Right lung (tissue), 2 donors: ENCODE measurements at regions not wholly inside any gene's neighbourhood (a gene's known extent, or its start where the extent isn't known, plus 50 kb on each side); places are given as distances from the start of the nearest gene placed in this dataset.
"Not testable (repeated sequence)": the region's sequence is repeated elsewhere in the genome, so short reads cannot be mapped to it uniquely, and the experiment has no call there.

Experiments used
- DNase-seq, 2 donors: peaks; one replicate each; pipeline ENCODE4 v3.0.0-alpha.2; 2013

DNA sequence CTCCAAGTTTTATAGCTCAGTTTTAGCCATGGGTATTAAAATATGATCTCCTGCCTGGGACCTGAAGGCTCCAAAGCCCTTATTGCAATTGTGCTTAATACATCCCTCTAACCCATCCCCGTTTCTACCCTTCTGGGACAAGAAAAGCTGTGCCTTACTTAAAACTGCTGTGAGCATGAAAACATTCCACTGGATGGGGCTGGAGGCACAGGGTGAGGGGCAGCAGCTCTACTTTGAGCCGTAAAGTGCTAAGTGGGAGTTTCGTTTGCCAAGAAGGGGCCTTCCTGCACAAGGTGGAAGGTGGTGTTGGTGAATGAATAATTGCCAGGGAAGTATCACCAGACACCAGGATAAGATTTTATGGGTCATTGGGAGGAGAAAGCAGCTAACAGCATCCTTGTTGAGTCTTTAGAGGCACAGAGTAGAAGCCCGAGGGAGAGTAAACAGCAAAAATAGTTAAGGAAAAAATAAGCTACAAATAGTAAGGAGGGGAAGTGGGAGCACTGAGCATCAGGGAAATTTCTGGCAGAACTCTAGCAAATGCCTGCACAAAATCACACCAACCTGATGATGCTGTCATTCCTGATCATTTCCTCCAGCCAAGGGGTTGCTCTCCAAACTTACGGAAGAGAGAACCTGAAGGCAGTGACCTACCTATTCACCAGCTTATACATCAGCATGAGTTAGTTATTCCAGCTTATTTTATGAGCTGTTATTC, 218.4 kb downstream of the MREG start:
- DNase-seq = no peak

GRCh38 chr2:215793747-215794595, 219.4 kb downstream of the MREG start:
- DNase-seq = peak in 1 of 2 donors; percentile 30

DNA sequence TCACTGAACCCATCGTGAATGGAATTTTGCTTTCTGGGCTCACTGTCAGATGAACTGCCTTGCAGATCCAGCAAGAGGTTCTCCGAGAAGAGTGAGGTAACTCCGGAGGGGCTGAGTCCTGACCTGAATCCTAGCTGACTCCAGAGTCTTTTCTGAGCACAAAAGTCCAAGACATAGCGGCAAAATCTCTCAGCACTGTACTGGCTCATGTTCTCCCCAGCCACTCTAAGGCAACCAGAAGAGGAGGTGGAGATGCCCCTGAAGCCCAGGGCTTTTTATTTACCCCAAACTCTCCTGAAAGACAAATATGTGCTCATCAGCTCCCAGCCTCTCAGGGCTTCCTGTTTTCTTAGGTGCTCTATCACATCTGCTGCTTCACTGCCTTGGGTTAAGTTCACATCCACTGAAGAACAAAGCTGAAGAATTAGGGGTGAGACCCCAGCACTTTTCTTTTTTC, 221.8 kb downstream of the MREG start:
- DNase-seq = no peak

- DNase-seq = no peak
Measured at GRCh38 chr2:215790523-215791421, 222.6 kb downstream of the MREG start.

GRCh38 chr2:215787565-215788178, 225.7 kb downstream of the MREG start:
- DNase-seq = no peak

- DNase-seq = no peak
Measured at GRCh38 chr2:215787025-215787424, 226.3 kb downstream of the MREG start.

DNA sequence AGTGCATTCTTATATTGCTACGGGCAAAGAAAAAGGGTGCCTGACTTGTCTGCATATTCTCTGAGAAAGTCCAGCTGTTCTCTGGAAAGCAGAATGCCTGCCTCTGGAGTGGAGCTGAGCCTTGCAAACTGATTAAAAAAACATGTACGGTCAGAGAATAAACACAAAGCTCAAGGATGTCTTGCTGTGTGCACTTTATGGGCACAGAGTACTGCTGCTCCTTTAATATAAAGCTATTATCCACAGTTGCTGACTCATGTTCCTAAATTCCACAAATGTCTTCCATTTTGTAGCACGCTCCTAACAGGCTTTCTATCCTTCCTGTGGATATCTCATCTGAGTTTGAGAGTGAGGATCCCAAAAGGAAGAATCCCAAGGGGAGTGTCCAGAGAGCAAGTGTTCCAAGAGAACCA, 229.0 kb downstream of the MREG start:
- peak; percentile 61 to 62 for DNase-seq

DNA sequence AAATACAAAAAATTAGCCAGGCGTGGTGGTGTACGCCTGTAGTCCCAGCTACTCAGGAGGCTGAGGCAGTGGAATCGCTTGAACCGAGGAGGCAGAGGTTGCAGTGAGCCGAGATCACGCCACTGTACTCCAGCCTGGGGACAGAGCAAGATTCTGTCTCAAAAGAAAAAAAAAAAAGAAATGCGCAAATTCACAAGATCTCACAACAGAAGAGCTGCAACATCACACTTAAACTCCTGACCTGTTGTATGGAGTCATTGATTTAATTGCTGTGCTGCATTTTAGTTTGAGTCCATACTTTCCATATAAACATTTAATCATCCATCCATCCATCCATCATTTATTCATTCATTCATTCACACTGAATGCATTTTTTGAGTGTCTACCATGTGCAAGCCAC, 229.7 kb downstream of the MREG start:
- DNase-seq = not testable (repeated sequence)

GRCh38 chr2:215782965-215783364, 230.4 kb downstream of the MREG start:
- no peak for DNase-seq

- no peak for DNase-seq
Measured at GRCh38 chr2:215782295-215782694, 231.1 kb downstream of the MREG start.

DNA sequence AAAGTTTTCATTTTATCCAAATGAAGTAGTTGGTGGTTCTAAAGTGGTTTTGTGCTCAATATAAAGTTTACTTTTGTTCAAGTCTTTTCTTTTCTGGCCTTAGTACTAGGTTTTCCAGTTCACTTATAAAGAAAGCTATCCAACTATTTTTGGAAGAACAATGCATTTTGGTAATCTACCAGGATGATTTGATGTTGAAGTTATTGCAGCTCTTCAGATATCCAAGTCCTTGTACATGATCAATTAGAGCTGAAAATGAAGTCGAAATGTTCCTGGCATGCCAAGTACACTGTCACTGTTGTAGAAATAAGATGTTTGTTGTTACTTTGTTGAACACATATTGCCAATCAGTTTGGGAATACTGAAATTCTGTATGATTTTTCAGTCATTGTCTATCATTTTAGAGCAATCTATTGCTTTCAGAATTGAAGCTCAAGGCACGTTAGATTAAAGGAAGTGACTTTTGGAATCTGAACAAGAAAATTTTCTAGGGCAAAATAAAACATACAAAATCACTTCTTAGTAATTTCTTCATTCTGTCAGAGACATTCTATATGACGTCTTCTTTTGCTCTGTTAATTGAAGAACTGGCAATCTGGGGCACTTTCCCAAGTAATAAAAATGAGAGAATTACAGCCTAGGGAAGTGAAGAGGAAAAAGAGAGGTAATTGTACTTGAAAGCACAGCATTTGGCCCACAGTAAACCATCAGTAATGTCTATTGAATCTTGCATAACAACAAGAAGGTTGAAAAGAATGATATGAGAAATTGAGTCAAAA, 232.3 kb downstream of the MREG start:
- no peak for DNase-seq

GRCh38 chr2:215780313-215780712, 233.0 kb downstream of the MREG start:
- no peak for DNase-seq

DNA sequence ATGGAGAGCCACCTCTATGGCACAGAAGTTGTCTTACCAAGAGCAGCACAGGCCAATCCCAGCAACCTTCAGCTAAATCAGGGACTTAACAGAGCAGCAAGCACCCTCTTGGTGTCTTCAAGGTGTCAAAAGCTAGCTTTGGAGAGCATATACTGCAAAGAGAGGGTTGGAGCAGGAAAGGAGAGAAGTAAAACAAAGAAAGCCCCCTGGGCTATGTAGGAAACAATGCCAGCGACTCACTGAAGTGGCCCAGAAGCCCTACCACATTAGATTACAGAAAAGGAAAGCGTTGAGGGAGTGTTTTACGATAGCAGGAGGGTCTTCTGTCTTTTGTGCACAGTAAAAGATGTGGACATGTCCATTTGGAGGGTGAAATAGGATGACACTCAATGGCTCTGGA, 233.4 kb downstream of the MREG start:
- no peak for DNase-seq

GRCh38 chr2:215777465-215778044, 235.8 kb downstream of the MREG start:
- DNase-seq = no peak

DNA sequence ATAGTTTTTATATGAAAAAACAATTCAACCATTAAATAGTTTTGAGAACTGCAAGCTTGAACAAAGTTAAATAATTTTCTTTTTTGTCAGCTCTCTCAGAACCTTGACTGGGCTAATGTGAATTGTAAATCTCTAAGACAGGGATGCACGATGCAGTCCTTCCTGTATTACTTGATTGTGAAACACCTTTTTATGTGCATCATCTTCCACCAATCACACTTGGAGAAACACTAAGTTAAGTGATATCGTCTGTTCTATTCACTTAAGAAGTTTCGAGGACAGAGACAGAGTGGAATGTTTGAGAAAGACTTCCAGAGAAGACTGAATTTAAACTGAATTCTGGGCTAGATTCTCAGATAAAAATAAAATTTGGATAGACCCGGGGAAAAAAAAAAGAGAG, 238.2 kb downstream of the MREG start:
- no peak for DNase-seq

GRCh38 chr2:215773728-215774127, 239.6 kb downstream of the MREG start:
- no peak for DNase-seq

GRCh38 chr2:215772634-215773563, 240.5 kb downstream of the MREG start:
- DNase-seq = no peak

GRCh38 chr2:215772003-215772402, 241.3 kb downstream of the MREG start:
- DNase-seq = no peak

- DNase-seq = no peak
Measured at GRCh38 chr2:215771241-215771640, 242.1 kb downstream of the MREG start.
